B cell (primary cell): ENCODE measurements at regions not wholly inside any gene's neighbourhood (a gene's known extent, or its start where the extent isn't known, plus 50 kb on each side); places are given as distances from the start of the nearest gene placed in this dataset. TPM values are rescaled to one million over a fixed set of nuclear protein-coding genes. Genes with fewer than 3 reads are reported as not detected.

Source experiments
- small RNA-seq: library from RNA; depleted of rRNA; stranded (forward); fragments of <200 nt; gene quantifications from one replicate; pipeline ENCODE3, GENCODE V24; 2012; ENCODE audit warnings: low replicate concordance, low read depth; ENCODE audit not compliant: insufficient read length

Small RNA genes in the stretch of these regions (small RNA-seq; reads per million reads assigned to genes)
- not detected for gene AL603825.1
